HG03571 (cell line): ENCODE measurements at regions not wholly inside any gene's neighbourhood (a gene's known extent, or its start where the extent isn't known, plus 50 kb on each side); places are given as distances from the start of the nearest gene placed in this dataset.

Experiments
- ATAC-seq: cut with Tn5 transposase; IDR thresholded peaks from one replicate; pipeline ENCODE4 v1.9.1; 2021; ENCODE audit not compliant: unreplicated experiment

GRCh38 chr5:56595566-56595965 is 219.8 kb upstream of the MAP3K1 start:
- no peak for ATAC-seq

- ATAC-seq, result no peak
Observed at GRCh38 chr5:56594792-56595191, 220.6 kb upstream of the MAP3K1 start.

- ATAC-seq, result no peak
Observed at GRCh38 chr5:56591081-56591480, 224.3 kb upstream of the MAP3K1 start.

- ATAC-seq, result no peak
Observed at GRCh38 chr5:56589481-56589860, 225.9 kb upstream of the MAP3K1 start.

- ATAC-seq, result peak; percentile 99
Observed at GRCh38 chr5:56588636-56589480, 226.5 kb upstream of the MAP3K1 start.

- ATAC-seq, result no peak
Observed at GRCh38 chr5:56588131-56588487, 227.2 kb upstream of the MAP3K1 start.

- no peak for ATAC-seq
Observed at GRCh38 chr5:56587381-56588130, 227.8 kb upstream of the MAP3K1 start.

GRCh38 chr5:56585999-56586691 is 229.2 kb upstream of the MAP3K1 start:
- ATAC-seq, result no peak

- ATAC-seq, result no peak
Observed at GRCh38 chr5:56585461-56585860, 229.9 kb upstream of the MAP3K1 start.

GRCh38 chr5:56581426-56581825 is 233.9 kb upstream of the MAP3K1 start:
- ATAC-seq, result no peak

- ATAC-seq, result no peak
Observed at GRCh38 chr5:56580864-56581263, 234.5 kb upstream of the MAP3K1 start.

GRCh38 chr5:56575821-56576220 is 239.5 kb upstream of the MAP3K1 start:
- no peak for ATAC-seq

GRCh38 chr5:56574778-56575177 is 240.6 kb upstream of the MAP3K1 start:
- no peak for ATAC-seq

GRCh38 chr5:56569566-56569965 is 245.8 kb upstream of the MAP3K1 start:
- no peak for ATAC-seq

GRCh38 chr5:56569076-56569475 is 246.3 kb upstream of the MAP3K1 start:
- ATAC-seq, result no peak

GRCh38 chr5:56567278-56567677 is 248.1 kb upstream of the MAP3K1 start:
- ATAC-seq, result no peak

- ATAC-seq, result no peak
Observed at GRCh38 chr5:56566374-56567249, 248.7 kb upstream of the MAP3K1 start.

- ATAC-seq, result peak; percentile 76
Observed at GRCh38 chr5:56565644-56566043, 249.7 kb upstream of the MAP3K1 start.

GRCh38 chr5:56565283-56565615 is 250.1 kb upstream of the MAP3K1 start:
- ATAC-seq, result no peak

- ATAC-seq, result no peak
Observed at GRCh38 chr5:56564541-56565282, 250.6 kb upstream of the MAP3K1 start.
